Smooth muscle cell (in vitro differentiated cells): ENCODE measurements at regions not wholly inside any gene's neighbourhood (a gene's known extent, or its start where the extent isn't known, plus 50 kb on each side); places are given as distances from the start of the nearest gene placed in this dataset.

ENCODE experiments used
- DNase-seq: peaks from one replicate; lab custom pipeline; 2025; ENCODE audit not compliant: unreplicated experiment; lab: John Stamatoyannopoulos, UW
- H2AFZ ChIP-seq: fragments of 200-600 bp; sonication (generic); 2 replicates; pipeline ENCODE4 v1.6.0; 2016; ENCODE audit warnings: antibody characterized with exemption, low read depth, mild to moderate bottlenecking
- H3F3A ChIP-seq: fragments of 200-600 bp; sonication (generic); 2 replicates; pipeline ENCODE4 v1.6.0; 2017; ENCODE audit warnings: antibody characterized with exemption, low read depth
- H3K27ac ChIP-seq: fragments of 200-600 bp; sonication (generic); 2 replicates; pipeline ENCODE4 v1.5.1; 2016; ENCODE audit warnings: low read depth, mild to moderate bottlenecking
- H3K27me3 ChIP-seq: fragments of 200-600 bp; sonication (generic); 2 replicates; pipeline ENCODE4 v1.6.1; 2016; ENCODE audit warnings: low read depth, mild to moderate bottlenecking
- H3K36me3 ChIP-seq: fragments of 200-600 bp; sonication (generic); 2 replicates; pipeline ENCODE4 v1.5.1; 2016; ENCODE audit warnings: low read depth
- H3K4me1 ChIP-seq: fragments of 200-600 bp; sonication (generic); 2 replicates; pipeline ENCODE4 v1.5.1; 2016; ENCODE audit warnings: low read depth
- H3K4me2 ChIP-seq: fragments of 200-600 bp; sonication (generic); 2 replicates; pipeline ENCODE4 v1.6.0; 2016; ENCODE audit warnings: mild to moderate bottlenecking
- H3K4me3 ChIP-seq: fragments of 200-600 bp; sonication (generic); 2 replicates; pipeline ENCODE4 v1.5.1; 2016; ENCODE audit warnings: mild to moderate bottlenecking
- H3K79me2 ChIP-seq: fragments of 200-600 bp; sonication (generic); 2 replicates; pipeline ENCODE4 v1.6.0; 2016; ENCODE audit warnings: low read depth, mild to moderate bottlenecking
- H3K9ac ChIP-seq: fragments of 200-600 bp; sonication (generic); 2 replicates; pipeline ENCODE4 v1.6.0; 2016; ENCODE audit warnings: low read depth
- H3K9me3 ChIP-seq: fragments of 200-600 bp; sonication (generic); replicated peaks from 2 replicates; pipeline ENCODE4 v1.5.1; 2016; ENCODE audit warnings: low read depth
- H4K20me1 ChIP-seq: fragments of 200-600 bp; sonication (generic); 2 replicates; pipeline ENCODE4 v1.6.0; 2016; ENCODE audit warnings: low read depth
- WGBS: methylation state at CpG from one replicate; pipeline ENCODE4 v1.1.7; 2016; ENCODE audit warnings: low lambda C conversion rate; 5-methylcytosine and 5-hydroxymethylcytosine counted together
- TF ChIP-seq, protein P1 (sequence below): fragments of 200-600 bp; sonication (generic); IDR thresholded peaks from 2 replicates; pipeline ENCODE4 v1.5.1; 2017; ENCODE audit warnings: borderline replicate concordance, mild to moderate bottlenecking, antibody characterized with exemption; ENCODE audit not compliant: insufficient read depth, poor library complexity, severe bottlenecking

DNA sequence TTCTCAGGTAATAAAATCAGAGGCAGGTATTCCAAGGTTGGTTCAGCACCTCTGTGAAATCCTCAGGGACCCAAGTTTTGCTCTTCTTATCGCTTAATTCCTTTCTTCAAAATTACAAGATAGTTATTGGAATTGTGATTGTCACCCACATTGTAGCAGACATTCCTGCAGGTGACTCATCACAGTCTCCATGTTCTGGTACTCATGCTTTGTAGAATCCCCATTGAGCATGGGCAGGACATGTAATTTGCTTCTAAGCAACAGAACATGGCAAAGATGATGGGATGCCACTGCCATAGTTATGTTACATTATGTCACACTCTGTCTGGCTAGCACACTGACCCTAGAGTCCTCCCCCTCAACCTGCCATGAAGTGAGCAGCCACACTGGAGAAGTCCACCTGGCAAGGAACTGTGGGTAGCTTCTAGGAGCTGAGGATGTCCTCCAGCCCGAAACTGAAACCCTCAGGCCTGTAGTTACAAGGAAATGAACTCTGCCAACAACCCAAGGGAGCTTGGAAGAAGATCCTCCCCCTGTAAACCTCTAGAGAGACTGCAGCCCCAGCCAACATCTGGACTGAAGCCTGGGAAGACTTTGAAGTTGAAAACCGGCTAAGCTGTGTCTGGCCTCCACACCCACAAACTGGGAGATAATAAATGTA, 58.3 kb upstream of the GUCY1A1 start:
- DNase-seq: no peak
- TF ChIP-seq, protein P1, sequence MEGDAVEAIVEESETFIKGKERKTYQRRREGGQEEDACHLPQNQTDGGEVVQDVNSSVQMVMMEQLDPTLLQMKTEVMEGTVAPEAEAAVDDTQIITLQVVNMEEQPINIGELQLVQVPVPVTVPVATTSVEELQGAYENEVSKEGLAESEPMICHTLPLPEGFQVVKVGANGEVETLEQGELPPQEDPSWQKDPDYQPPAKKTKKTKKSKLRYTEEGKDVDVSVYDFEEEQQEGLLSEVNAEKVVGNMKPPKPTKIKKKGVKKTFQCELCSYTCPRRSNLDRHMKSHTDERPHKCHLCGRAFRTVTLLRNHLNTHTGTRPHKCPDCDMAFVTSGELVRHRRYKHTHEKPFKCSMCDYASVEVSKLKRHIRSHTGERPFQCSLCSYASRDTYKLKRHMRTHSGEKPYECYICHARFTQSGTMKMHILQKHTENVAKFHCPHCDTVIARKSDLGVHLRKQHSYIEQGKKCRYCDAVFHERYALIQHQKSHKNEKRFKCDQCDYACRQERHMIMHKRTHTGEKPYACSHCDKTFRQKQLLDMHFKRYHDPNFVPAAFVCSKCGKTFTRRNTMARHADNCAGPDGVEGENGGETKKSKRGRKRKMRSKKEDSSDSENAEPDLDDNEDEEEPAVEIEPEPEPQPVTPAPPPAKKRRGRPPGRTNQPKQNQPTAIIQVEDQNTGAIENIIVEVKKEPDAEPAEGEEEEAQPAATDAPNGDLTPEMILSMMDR: no peak
- Histone ChIP-seq H4K20me1 (no peaks in the 10 kb centered on the region), H3K27me3 (no peaks in the 10 kb centered on the region), H3K4me2 (peak overlapping the region; percentile 71), H3K27ac (peak overlapping the region; percentile 91), H3K9me3 (no peaks in the 10 kb centered on the region), H3F3A (peaks cover 18% of the 10 kb centered on the region), H3K79me2 (no peaks in the 10 kb centered on the region), H2AFZ (no peak overlapping the region), H3K9ac (peak overlapping the region; percentile 46), H3K36me3 (no peaks in the 10 kb centered on the region), H3K4me1 (peaks cover 15% of the 10 kb centered on the region), H3K4me3 (no peak overlapping the region)
- WGBS: 39% methylated on average over 3 of the region's 3 CpGs

GRCh38 chr4:155607481-155607880, 59.2 kb upstream of the GUCY1A1 start:
- H3K79me2 ChIP-seq: no peaks in the 10 kb centered on the region
- no peaks in the 10 kb centered on the region for H4K20me1 ChIP-seq
- peak overlapping the region; percentile 71 for H3K4me2 ChIP-seq
- no peak overlapping the region for H3K4me3 ChIP-seq
- H3K4me1 ChIP-seq: peaks cover 20% of the 10 kb centered on the region
- DNase-seq: no peak
- H3K36me3 ChIP-seq: no peaks in the 10 kb centered on the region
- H2AFZ ChIP-seq: peak overlapping the region; percentile 46
- peak overlapping the region; percentile 91 for H3K27ac ChIP-seq
- 43% methylated on average over 1 of the region's 1 CpG for WGBS
- TF ChIP-seq, protein P1: no peak
- peak overlapping the region; percentile 46 for H3K9ac ChIP-seq
- no peaks in the 10 kb centered on the region for H3K27me3 ChIP-seq
- H3F3A ChIP-seq: peaks cover 25% of the 10 kb centered on the region
- H3K9me3 ChIP-seq: no peaks in the 10 kb centered on the region

DNA sequence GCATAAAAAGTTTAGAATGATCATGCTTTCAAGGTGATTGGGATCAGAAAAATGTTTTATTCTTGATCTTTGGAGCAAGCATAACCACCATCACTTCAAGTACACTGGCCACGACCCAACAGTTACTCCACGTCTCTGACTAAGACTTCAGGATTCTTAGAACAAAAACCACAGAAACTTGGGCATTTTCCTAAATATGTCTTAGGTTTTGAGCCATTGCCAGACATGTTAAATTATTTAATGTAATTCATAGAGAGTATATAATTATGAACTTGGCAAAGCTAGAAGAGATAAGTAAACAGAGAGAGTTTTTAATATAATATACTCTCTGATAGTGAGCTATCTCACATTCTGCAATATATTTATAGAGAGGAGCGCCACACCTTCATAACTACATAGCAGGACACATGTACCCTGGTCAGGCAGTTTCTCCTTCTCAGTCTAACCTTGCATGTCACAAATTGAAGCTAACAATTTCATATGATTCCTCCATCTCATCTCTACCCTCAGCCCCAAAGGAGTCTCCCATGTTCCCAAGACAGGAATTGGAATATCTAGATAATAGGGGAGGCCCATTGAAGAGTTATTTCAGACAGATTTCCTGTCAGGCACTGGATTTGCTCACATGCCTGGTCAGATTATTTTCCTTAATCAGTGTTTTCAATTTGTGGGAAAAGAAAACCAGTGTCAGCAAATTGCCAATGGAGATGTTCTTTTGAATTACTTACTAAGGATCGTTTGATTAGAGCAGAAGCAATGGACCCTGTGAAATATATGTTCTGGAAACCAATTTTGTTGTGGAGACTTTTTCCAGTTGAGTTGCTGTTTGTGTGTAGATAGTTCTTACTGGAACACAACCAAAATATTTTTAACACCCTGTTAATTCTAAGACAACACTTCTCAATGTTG, 61.7 kb upstream of the GUCY1A1 start:
- 41% methylated on average over 4 of the region's 4 CpGs for WGBS
- no peaks in the 10 kb centered on the region for H3K36me3 ChIP-seq
- H3K27ac ChIP-seq: peak overlapping the region; percentile 91
- peak overlapping the region; percentile 30 for H3K4me2 ChIP-seq
- H3K79me2 ChIP-seq: no peaks in the 10 kb centered on the region
- peak overlapping the region; percentile 11 for H3K9ac ChIP-seq
- no peak for DNase-seq
- no peaks in the 10 kb centered on the region for H3K27me3 ChIP-seq
- TF ChIP-seq, protein P1: no peak
- peaks cover 25% of the 10 kb centered on the region for H3F3A ChIP-seq
- H3K4me1 ChIP-seq: peaks cover 20% of the 10 kb centered on the region
- no peaks in the 10 kb centered on the region for H3K9me3 ChIP-seq
- no peaks in the 10 kb centered on the region for H4K20me1 ChIP-seq
- H2AFZ ChIP-seq: peak overlapping the region; percentile 13
- H3K4me3 ChIP-seq: no peak overlapping the region
